Liver (tissue), 8 donors: ENCODE measurements at regions not wholly inside any gene's neighbourhood (a gene's known extent, or its start where the extent isn't known, plus 50 kb on each side); places are given as distances from the start of the nearest gene placed in this dataset.

Experiments
- DNase-seq: peaks from one replicate; pipeline ENCODE4 v3.0.0-alpha.2; 2017; ENCODE audit warnings: low spot score
- H3K27ac ChIP-seq, 2 donors: one replicate each; pipeline ENCODE4 v1.7.0; 2013; ENCODE audit warnings: inconsistent platforms in 2 of 2, low read length in 2 of 2, control low read depth in 1 of 2, low read depth in 1 of 2, mild to moderate bottlenecking in 1 of 2
- H3K27me3 ChIP-seq, 4 donors: one replicate each; pipeline versions ENCODE4 v1.6.1 to v1.7.0; 2013; ENCODE audit warnings: low read length in 3 of 4, inconsistent platforms in 1 of 4, mild to moderate bottlenecking in 1 of 4, moderate library complexity in 1 of 4; ENCODE audit not compliant: control insufficient read depth in 4 of 4, insufficient read depth in 4 of 4
- H3K36me3 ChIP-seq, 4 donors: one replicate each; pipeline versions ENCODE4 v1.6.1 to v1.7.0; 2013; ENCODE audit warnings: low read length in 3 of 4, mild to moderate bottlenecking in 3 of 4, low read depth in 1 of 4, moderate library complexity in 1 of 4; ENCODE audit not compliant: control insufficient read depth in 4 of 4, insufficient read depth in 3 of 4
- H3K4me1 ChIP-seq, 4 donors: one replicate each; pipeline versions ENCODE4 v1.6.1 to v1.7.0; 2013; ENCODE audit warnings: low read length in 3 of 4, mild to moderate bottlenecking in 3 of 4, moderate library complexity in 1 of 4; ENCODE audit not compliant: control insufficient read depth in 4 of 4, insufficient read depth in 4 of 4
- H3K4me3 ChIP-seq, 3 donors: one replicate each; pipeline versions ENCODE4 v1.6.1 to v1.7.0; 2013; ENCODE audit warnings: low read length in 3 of 3, control low read depth in 1 of 3, low read depth in 1 of 3, mild to moderate bottlenecking in 1 of 3
- H3K9ac ChIP-seq, 2 donors: one replicate each; pipeline ENCODE4 v1.7.0; 2013; ENCODE audit warnings: low read length in 2 of 2, mild to moderate bottlenecking in 2 of 2, moderate library complexity in 2 of 2, control low read depth in 1 of 2, low read depth in 1 of 2
- H3K9me3 ChIP-seq, 4 donors: one replicate each; pipeline versions ENCODE4 v1.6.1 to v1.7.0; 2013; ENCODE audit warnings: low read length in 3 of 4; ENCODE audit not compliant: control insufficient read depth in 4 of 4
- EGR1 ChIP-seq, 2 donors: IDR thresholded peaks; 2 replicates each; pipeline ENCODE4 v1.6.1; 2016 to 2018; ENCODE audit warnings: antibody characterized with exemption in 2 of 2, low read depth in 2 of 2
- FOXA1 ChIP-seq: IDR thresholded peaks from 2 replicates; pipeline ENCODE4 v1.6.1; 2016; ENCODE audit warnings: antibody characterized with exemption
- FOXA2 ChIP-seq: IDR thresholded peaks from 2 replicates; pipeline ENCODE4 v1.6.1; 2016; ENCODE audit warnings: antibody characterized with exemption
- GABPA ChIP-seq, 2 donors: IDR thresholded peaks in 1 of 2; conservative IDR thresholded peaks in 1 of 2; 2 replicates each; pipeline ENCODE4 v1.6.1; 2016; ENCODE audit warnings: antibody characterized with exemption in 2 of 2, mild to moderate bottlenecking in 1 of 2, moderate library complexity in 1 of 2
- HNF4A ChIP-seq, 2 donors: conservative IDR thresholded peaks; 2 replicates each; pipeline ENCODE4 v1.6.1; 2016; ENCODE audit warnings: antibody characterized with exemption in 2 of 2, mild to moderate bottlenecking in 2 of 2
- HNF4G ChIP-seq: IDR thresholded peaks from 2 replicates; pipeline ENCODE4 v1.6.1; 2016; ENCODE audit warnings: antibody characterized with exemption
- JUND ChIP-seq, 2 donors: IDR thresholded peaks; 2 replicates each; pipeline ENCODE4 v1.6.1; 2016; ENCODE audit warnings: antibody characterized with exemption in 2 of 2
- NR2F2 ChIP-seq: IDR thresholded peaks from 2 replicates; pipeline ENCODE4 v1.6.1; 2016; ENCODE audit warnings: antibody characterized with exemption
- RAD21 ChIP-seq, 2 donors: IDR thresholded peaks; 2 replicates each; pipeline ENCODE4 v1.6.1; 2016; ENCODE audit warnings: antibody characterized with exemption in 2 of 2, mild to moderate bottlenecking in 2 of 2
- RXRA ChIP-seq, 2 donors: IDR thresholded peaks; 2 replicates each; pipeline ENCODE4 v1.6.1; 2017 to 2018; ENCODE audit warnings: antibody characterized with exemption in 2 of 2, mild to moderate bottlenecking in 1 of 2
- SP1 ChIP-seq: IDR thresholded peaks from 2 replicates; pipeline ENCODE4 v1.6.1; 2018; ENCODE audit warnings: antibody characterized with exemption, mild to moderate bottlenecking
- TAF1 ChIP-seq: conservative IDR thresholded peaks from 2 replicates; pipeline ENCODE4 v1.6.1; 2016; ENCODE audit warnings: antibody characterized with exemption, mild to moderate bottlenecking
- YY1 ChIP-seq: IDR thresholded peaks from 2 replicates; pipeline ENCODE4 v1.6.1; 2016; ENCODE audit warnings: antibody characterized with exemption, mild to moderate bottlenecking
- WGBS: extraction: QIAGEN DNeasy Blood & Tissue Kit; methylation state at CpG from one replicate; pipeline ENCODE4 v1.1.7; 2013; 5-methylcytosine and 5-hydroxymethylcytosine counted together
- TF ChIP-seq, protein P1 (sequence below): fragments of 150-350 bp; IDR thresholded peaks from 2 replicates; pipeline ENCODE4 v1.5.1; 2017; ENCODE audit warnings: improper control_type of control experiment, low read depth, low read length; ENCODE audit not compliant: missing input control
- TF ChIP-seq, protein P2 (sequence below): IDR thresholded peaks from 2 replicates; pipeline ENCODE4 v1.6.1; 2016; ENCODE audit warnings: antibody characterized with exemption
- TF ChIP-seq, protein P3 (sequence below): IDR thresholded peaks from 2 replicates; pipeline ENCODE4 v1.6.1; 2016; ENCODE audit warnings: antibody characterized with exemption
- TF ChIP-seq, protein P4 (sequence below): IDR thresholded peaks from 2 replicates; pipeline ENCODE4 v1.6.1; 2016; ENCODE audit warnings: antibody characterized with exemption, mild to moderate bottlenecking
- TF ChIP-seq, protein P5 (sequence below): IDR thresholded peaks from 2 replicates; pipeline ENCODE4 v1.6.1; 2016; ENCODE audit warnings: antibody characterized with exemption
- donor health status: healthy.
- donor health status: healthy.
- donor health status: healthy.
- donor health status: healthy.
- donor health status: healthy.

DNA sequence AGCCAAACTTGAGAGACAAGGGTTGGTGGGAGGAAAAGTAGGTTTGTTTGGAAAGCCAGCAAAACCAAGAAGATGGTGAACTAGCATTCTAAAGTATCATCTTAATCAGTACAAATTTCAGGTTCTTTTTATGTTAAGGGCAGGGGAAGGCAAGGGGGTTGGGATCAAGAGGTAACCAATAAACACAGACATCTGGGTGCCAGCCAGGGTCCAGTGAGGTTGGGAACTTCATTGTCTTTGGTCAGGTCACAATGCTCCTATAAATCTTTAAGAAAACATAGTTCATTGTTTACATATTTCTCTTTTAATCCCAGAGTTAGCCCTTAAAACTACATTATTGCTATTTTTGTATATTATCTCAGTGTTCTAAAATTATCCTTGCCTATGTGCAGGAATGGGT, 126.2 kb upstream of the NR5A2 start:
- no peak for DNase-seq
- TF ChIP-seq, protein P1, sequence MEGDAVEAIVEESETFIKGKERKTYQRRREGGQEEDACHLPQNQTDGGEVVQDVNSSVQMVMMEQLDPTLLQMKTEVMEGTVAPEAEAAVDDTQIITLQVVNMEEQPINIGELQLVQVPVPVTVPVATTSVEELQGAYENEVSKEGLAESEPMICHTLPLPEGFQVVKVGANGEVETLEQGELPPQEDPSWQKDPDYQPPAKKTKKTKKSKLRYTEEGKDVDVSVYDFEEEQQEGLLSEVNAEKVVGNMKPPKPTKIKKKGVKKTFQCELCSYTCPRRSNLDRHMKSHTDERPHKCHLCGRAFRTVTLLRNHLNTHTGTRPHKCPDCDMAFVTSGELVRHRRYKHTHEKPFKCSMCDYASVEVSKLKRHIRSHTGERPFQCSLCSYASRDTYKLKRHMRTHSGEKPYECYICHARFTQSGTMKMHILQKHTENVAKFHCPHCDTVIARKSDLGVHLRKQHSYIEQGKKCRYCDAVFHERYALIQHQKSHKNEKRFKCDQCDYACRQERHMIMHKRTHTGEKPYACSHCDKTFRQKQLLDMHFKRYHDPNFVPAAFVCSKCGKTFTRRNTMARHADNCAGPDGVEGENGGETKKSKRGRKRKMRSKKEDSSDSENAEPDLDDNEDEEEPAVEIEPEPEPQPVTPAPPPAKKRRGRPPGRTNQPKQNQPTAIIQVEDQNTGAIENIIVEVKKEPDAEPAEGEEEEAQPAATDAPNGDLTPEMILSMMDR = no peak
- TF ChIP-seq NR2F2 (no peak), HNF4A (conservative IDR thresholded peaks at IDR 0.05) (no peak), SP1 (no peak), YY1 (no peak), FOXA1 (no peak), RAD21 (IDR thresholded peaks at IDR 0.05) (no peak), JUND (IDR thresholded peaks at IDR 0.05) (no peak), EGR1 (IDR thresholded peaks at IDR 0.05; ENCODE audit: low read depth in 2 of 2) (no peak), HNF4G (no peak), GABPA (IDR thresholded peaks at IDR 0.05 in 1 of 2, conservative IDR thresholded peaks at IDR 0.05 in 1 of 2) (no peak), FOXA2 (no peak), RXRA (IDR thresholded peaks at IDR 0.05) (no peak), TAF1 (no peak)
- TF ChIP-seq, protein P2, sequence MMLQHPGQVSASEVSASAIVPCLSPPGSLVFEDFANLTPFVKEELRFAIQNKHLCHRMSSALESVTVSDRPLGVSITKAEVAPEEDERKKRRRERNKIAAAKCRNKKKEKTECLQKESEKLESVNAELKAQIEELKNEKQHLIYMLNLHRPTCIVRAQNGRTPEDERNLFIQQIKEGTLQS = no peak
- TF ChIP-seq, protein P3, sequence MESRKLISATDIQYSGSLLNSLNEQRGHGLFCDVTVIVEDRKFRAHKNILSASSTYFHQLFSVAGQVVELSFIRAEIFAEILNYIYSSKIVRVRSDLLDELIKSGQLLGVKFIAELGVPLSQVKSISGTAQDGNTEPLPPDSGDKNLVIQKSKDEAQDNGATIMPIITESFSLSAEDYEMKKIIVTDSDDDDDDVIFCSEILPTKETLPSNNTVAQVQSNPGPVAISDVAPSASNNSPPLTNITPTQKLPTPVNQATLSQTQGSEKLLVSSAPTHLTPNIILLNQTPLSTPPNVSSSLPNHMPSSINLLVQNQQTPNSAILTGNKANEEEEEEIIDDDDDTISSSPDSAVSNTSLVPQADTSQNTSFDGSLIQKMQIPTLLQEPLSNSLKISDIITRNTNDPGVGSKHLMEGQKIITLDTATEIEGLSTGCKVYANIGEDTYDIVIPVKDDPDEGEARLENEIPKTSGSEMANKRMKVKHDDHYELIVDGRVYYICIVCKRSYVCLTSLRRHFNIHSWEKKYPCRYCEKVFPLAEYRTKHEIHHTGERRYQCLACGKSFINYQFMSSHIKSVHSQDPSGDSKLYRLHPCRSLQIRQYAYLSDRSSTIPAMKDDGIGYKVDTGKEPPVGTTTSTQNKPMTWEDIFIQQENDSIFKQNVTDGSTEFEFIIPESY = no peak
- TF ChIP-seq, protein P4, sequence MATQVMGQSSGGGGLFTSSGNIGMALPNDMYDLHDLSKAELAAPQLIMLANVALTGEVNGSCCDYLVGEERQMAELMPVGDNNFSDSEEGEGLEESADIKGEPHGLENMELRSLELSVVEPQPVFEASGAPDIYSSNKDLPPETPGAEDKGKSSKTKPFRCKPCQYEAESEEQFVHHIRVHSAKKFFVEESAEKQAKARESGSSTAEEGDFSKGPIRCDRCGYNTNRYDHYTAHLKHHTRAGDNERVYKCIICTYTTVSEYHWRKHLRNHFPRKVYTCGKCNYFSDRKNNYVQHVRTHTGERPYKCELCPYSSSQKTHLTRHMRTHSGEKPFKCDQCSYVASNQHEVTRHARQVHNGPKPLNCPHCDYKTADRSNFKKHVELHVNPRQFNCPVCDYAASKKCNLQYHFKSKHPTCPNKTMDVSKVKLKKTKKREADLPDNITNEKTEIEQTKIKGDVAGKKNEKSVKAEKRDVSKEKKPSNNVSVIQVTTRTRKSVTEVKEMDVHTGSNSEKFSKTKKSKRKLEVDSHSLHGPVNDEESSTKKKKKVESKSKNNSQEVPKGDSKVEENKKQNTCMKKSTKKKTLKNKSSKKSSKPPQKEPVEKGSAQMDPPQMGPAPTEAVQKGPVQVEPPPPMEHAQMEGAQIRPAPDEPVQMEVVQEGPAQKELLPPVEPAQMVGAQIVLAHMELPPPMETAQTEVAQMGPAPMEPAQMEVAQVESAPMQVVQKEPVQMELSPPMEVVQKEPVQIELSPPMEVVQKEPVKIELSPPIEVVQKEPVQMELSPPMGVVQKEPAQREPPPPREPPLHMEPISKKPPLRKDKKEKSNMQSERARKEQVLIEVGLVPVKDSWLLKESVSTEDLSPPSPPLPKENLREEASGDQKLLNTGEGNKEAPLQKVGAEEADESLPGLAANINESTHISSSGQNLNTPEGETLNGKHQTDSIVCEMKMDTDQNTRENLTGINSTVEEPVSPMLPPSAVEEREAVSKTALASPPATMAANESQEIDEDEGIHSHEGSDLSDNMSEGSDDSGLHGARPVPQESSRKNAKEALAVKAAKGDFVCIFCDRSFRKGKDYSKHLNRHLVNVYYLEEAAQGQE = no peak
- TF ChIP-seq, protein P5, sequence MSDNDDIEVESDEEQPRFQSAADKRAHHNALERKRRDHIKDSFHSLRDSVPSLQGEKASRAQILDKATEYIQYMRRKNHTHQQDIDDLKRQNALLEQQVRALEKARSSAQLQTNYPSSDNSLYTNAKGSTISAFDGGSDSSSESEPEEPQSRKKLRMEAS = no peak
- H3K4me1 ChIP-seq = no peaks in the 10 kb centered on the region

DNA sequence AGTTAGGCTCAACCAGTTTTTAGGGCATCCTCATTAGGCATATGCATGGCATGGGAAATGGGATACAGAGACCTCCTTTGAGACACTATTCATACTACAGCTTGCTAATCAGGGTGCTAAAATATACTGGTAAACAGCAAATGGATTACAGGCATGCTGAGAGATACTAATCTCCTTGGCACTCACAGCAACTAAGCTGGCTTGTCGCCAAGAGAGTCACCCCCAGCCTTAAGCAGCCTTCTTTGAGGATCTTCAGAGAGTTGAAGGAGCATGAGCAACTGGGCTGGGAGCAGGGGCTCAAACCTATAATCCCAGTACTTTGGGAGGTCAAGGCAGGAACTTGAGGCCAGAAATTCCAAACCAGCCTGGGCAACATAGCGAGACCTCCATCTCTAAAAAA, 120.1 kb upstream of the NR5A2 start:
- Histone ChIP-seq H3K9me3 (no peaks in the 10 kb centered on the region), H3K27ac (no peak overlapping the region), H3K9ac (no peak overlapping the region), H3K36me3 (no peaks in the 10 kb centered on the region), H3K27me3 (no peaks in the 10 kb centered on the region), H3K4me3 (no peak overlapping the region), H3K4me1 (no peaks in the 10 kb centered on the region)
- TF ChIP-seq JUND (IDR thresholded peaks at IDR 0.05) = no peak
- TF ChIP-seq, protein P2 = no peak
- TF ChIP-seq, protein P5 = no peak
- no peak for TF ChIP-seq TAF1
- TF ChIP-seq FOXA1 = no peak
- TF ChIP-seq RAD21 (IDR thresholded peaks at IDR 0.05) = no peak
- TF ChIP-seq NR2F2 = no peak
- no peak for TF ChIP-seq SP1
- TF ChIP-seq FOXA2 = no peak
- no peak for TF ChIP-seq EGR1 (IDR thresholded peaks at IDR 0.05; ENCODE audit: low read depth in 2 of 2)
- TF ChIP-seq RXRA (IDR thresholded peaks at IDR 0.05) = no peak
- no peak for TF ChIP-seq HNF4A (conservative IDR thresholded peaks at IDR 0.05)
- TF ChIP-seq, protein P1 = no peak
- no peak for TF ChIP-seq GABPA (IDR thresholded peaks at IDR 0.05 in 1 of 2, conservative IDR thresholded peaks at IDR 0.05 in 1 of 2)
- TF ChIP-seq, protein P3 = no peak
- 66% methylated on average over 2 of the region's 2 CpGs for WGBS
- DNase-seq = no peak

More for the DNA sequence above, 126.2 kb upstream of the NR5A2 start:
- H3K27me3 ChIP-seq = no peaks in the 10 kb centered on the region
- H3K4me3 ChIP-seq = no peak overlapping the region
- H3K9ac ChIP-seq = no peak overlapping the region
- H3K36me3 ChIP-seq = no peaks in the 10 kb centered on the region
- no peak overlapping the region for H3K27ac ChIP-seq
- no peaks in the 10 kb centered on the region for H3K9me3 ChIP-seq
